Heart left ventricle (tissue), 16 donors: ENCODE measurements at regions not wholly inside any gene's neighbourhood (a gene's known extent, or its start where the extent isn't known, plus 50 kb on each side); places are given as distances from the start of the nearest gene placed in this dataset.
A peak's percentile ranks its signal among the peaks of the same experiment; 100 is the strongest.
"Not testable (repeated sequence)": the region's sequence is repeated elsewhere in the genome, so short reads cannot be mapped to it uniquely, and the experiment has no call there.

Source experiments
- ATAC-seq, 4 donors: fragments of 200-7000 bp; cut with Tn5 transposase; one replicate each; pipeline ENCODE4 v1.9.1; 2020 to 2022; ENCODE audit warnings: moderate library complexity in 4 of 4, mild to moderate bottlenecking in 3 of 4, moderate number of reproducible peaks in 1 of 4
- DNase-seq, 5 donors: peaks; one replicate each; pipeline ENCODE4 v3.0.0-alpha.2; 2020
- H3K27ac ChIP-seq, 12 donors: fragments of 200-600 bp; sonication (generic) in 4 of 12; one replicate each; pipeline versions ENCODE4 v1.5.0 to v1.8.0; 2016 to 2022; ENCODE audit warnings: mild to moderate bottlenecking in 2 of 12
- H3K27me3 ChIP-seq, 9 donors: fragments of 200-600 bp; sonication (generic) in 2 of 9; one replicate each; pipeline versions ENCODE4 v1.5.1 to v1.8.0; 2016 to 2022; ENCODE audit warnings: mild to moderate bottlenecking in 3 of 9
- H3K36me3 ChIP-seq, 9 donors: fragments of 200-600 bp; sonication (generic) in 2 of 9; one replicate each; pipeline versions ENCODE4 v1.5.0 to v1.8.0; 2018 to 2022; ENCODE audit warnings: mild to moderate bottlenecking in 2 of 9
- H3K4me1 ChIP-seq, 12 donors: fragments of 200-600 bp; sonication (generic) in 4 of 12; one replicate each; pipeline versions ENCODE4 v1.5.0 to v1.8.0; 2016 to 2022; ENCODE audit warnings: mild to moderate bottlenecking in 3 of 12
- H3K4me3 ChIP-seq, 12 donors: fragments of 200-600 bp; sonication (generic) in 4 of 12; one replicate each; pipeline versions ENCODE4 v1.5.0 to v1.8.0; 2017 to 2022; ENCODE audit warnings: mild to moderate bottlenecking in 9 of 12, moderate library complexity in 4 of 12
- H3K9me3 ChIP-seq, 12 donors: fragments of 200-600 bp; sonication (generic) in 4 of 12; one replicate each; pipeline versions ENCODE4 v1.5.0 to v1.8.0; 2016 to 2022; ENCODE audit warnings: mild to moderate bottlenecking in 1 of 12
- POLR2A ChIP-seq, 2 donors: fragments of 450-650 bp; IDR thresholded peaks; one replicate each; pipeline ENCODE4 v1.6.1; 2017; ENCODE audit warnings: antibody characterized with exemption in 2 of 2, mild to moderate bottlenecking in 2 of 2, moderate library complexity in 2 of 2
- WGBS, 4 donors: extraction: QIAGEN DNeasy Blood & Tissue Kit in 2 of 4; methylation state at CpG; one replicate each; pipeline versions ENCODE4 v1.1.5 to v1.1.7; 2013 to 2018; 5-methylcytosine and 5-hydroxymethylcytosine counted together
- intact Hi-C, 10 donors: fragments of 100-400 bp; cut with DNase I; formaldehyde crosslinking; loops; one replicate each; pipeline versions ENCODE4 v1.11.1 to v1.14.2; 2022
- TF ChIP-seq, protein P1 (sequence below), 12 donors: fragments of 200-600 bp; sonication (generic) in 4 of 12; IDR thresholded peaks; one replicate each; pipeline versions ENCODE4 v1.5.0 to v1.8.0; 2018 to 2022; ENCODE audit warnings: antibody characterized with exemption in 12 of 12, mild to moderate bottlenecking in 5 of 12
- donor health status: ischemic (EF 13 %, LVEDD 7.1; RV severe dilation, severe dysfunction).
- donor health status: healthy with polysubstance abuse.
- donor health status: DM: no; HTN: yes; CAD: no.
- donor health status: DM: no; HTN: no; CAD: no.
- donor health status: ischemic (EF 25% LVEDD 6.9; RV normal size, moderate dysfunction).
- donor health status: ischemic (EF 25% LVEDD 5.7; RV mildly dilated, moderate dysfunction).
- donor health status: healthy.
- donor health status: DM: yes; HTN: yes; CAD: no.
- donor health status: ischemic (EF 35%, LVEDD 5.7; RV mildly dilated, moderate dysfunction).
- donor health status: nonischemic (EF 11% LVEDD 7.7; RV severe dilation, severe dysfunction).
- donor health status: DM: yes; HTN: yes; CAD: no.
- donor health status: PGD.
- donor health status: ischemic (EF 29% LVEDD 5.4; RV normal size, mild dysfunction).
- donor health status: nonischemic (EF 23%, LVEDD 6.1; RV moderate dilation, normal function).

DNA sequence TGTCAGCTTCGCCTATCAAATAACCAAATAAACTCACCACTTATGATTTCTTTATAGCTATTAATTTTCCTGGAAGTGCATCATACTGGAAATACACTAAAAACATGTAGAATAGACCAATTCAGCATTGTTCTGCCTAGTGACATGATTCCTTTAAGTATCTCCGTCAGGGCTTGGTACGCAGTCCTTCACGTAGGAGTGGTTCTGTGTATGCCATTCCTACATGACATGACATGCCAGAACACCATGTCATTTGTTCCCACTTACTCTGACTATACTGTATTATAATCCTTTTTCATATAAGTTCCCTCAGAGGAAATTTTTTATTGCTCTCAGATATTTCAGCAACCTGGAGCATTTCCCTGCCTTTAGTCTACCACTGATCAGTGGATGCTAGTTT, 230.7 kb upstream of the EPHA3 start:
- no peak overlapping the region for H3K27ac ChIP-seq
- no peaks in the 10 kb centered on the region for H3K9me3 ChIP-seq
- H3K36me3 ChIP-seq = no peaks in the 10 kb centered on the region
- no peaks in the 10 kb centered on the region for H3K27me3 ChIP-seq
- H3K4me1 ChIP-seq = no peaks in the 10 kb centered on the region
- intact Hi-C loops = no loop called here
- H3K4me3 ChIP-seq = no peak overlapping the region
- no peak for TF ChIP-seq POLR2A (IDR thresholded peaks at IDR 0.05)
- TF ChIP-seq, protein P1, sequence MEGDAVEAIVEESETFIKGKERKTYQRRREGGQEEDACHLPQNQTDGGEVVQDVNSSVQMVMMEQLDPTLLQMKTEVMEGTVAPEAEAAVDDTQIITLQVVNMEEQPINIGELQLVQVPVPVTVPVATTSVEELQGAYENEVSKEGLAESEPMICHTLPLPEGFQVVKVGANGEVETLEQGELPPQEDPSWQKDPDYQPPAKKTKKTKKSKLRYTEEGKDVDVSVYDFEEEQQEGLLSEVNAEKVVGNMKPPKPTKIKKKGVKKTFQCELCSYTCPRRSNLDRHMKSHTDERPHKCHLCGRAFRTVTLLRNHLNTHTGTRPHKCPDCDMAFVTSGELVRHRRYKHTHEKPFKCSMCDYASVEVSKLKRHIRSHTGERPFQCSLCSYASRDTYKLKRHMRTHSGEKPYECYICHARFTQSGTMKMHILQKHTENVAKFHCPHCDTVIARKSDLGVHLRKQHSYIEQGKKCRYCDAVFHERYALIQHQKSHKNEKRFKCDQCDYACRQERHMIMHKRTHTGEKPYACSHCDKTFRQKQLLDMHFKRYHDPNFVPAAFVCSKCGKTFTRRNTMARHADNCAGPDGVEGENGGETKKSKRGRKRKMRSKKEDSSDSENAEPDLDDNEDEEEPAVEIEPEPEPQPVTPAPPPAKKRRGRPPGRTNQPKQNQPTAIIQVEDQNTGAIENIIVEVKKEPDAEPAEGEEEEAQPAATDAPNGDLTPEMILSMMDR (IDR thresholded peaks at IDR 0.05) = no peak
- no peak for ATAC-seq
- DNase-seq = no peak
- 89 to 94% (median 93%) methylated on average over 4 of the region's 4 CpGs for WGBS, 4 donors

DNA sequence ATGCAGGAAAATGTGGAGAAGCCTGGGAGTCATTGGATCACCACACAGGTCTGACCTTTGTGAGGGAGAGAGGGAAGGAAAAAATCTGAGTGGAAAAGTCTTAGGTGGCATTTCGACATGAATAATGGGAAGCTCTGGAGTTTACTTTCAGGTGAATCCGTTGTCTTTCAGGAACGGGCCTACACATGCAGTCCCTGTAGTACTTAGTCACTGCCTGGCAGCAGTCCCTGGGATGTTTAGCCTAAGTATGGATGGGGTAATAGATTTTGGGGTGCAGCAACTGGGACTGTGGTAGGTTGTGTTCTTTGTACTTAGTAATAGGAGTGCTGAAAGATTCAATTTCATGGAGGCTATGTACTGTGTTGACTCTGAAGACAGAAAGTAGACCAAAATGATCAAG, 227.5 kb upstream of the EPHA3 start:
- no peaks in the 10 kb centered on the region for H3K9me3 ChIP-seq
- H3K36me3 ChIP-seq = no peaks in the 10 kb centered on the region
- TF ChIP-seq POLR2A (IDR thresholded peaks at IDR 0.05) = no peak
- TF ChIP-seq, protein P1 (IDR thresholded peaks at IDR 0.05) = no peak
- H3K27me3 ChIP-seq = no peaks in the 10 kb centered on the region
- H3K4me1 ChIP-seq = no peaks in the 10 kb centered on the region
- H3K27ac ChIP-seq = no peak overlapping the region
- no peak for DNase-seq
- H3K4me3 ChIP-seq = no peak overlapping the region
- 82 to 87% (median 86%) methylated on average over 3 of the region's 3 CpGs for WGBS, 4 donors
- intact Hi-C loops = no loop called here
- ATAC-seq = no peak

DNA sequence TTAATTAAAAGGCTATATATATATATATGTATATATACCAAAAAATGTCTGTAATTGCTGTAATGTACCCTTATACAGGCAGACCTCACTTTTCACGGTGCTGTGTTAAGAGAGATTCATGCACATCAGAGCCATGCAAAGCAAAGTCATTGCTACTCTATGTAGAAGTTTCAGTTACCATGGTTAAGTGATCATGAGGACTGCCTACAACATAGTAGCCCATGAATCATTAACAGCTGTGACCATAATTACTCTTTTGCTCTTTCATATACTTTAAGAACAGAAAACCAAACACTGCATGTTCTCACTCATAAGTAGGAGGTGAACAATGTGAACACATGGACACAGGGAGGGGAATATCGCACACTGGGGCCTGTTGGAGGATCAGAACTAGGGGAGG, 225.3 kb upstream of the EPHA3 start:
- ATAC-seq = no peak
- WGBS, 4 donors = 92 to 96% (median 92%) methylated on average over 2 of the region's 2 CpGs
- no peak for DNase-seq
- Histone ChIP-seq H3K27me3 (no peaks in the 10 kb centered on the region), H3K4me1 (no peaks in the 10 kb centered on the region), H3K36me3 (no peaks in the 10 kb centered on the region), H3K9me3 (no peaks in the 10 kb centered on the region), H3K27ac (no peak overlapping the region), H3K4me3 (no peak overlapping the region)
- intact Hi-C loops = no loop called here
- TF ChIP-seq, protein P1 (IDR thresholded peaks at IDR 0.05) = no peak
- no peak for TF ChIP-seq POLR2A (IDR thresholded peaks at IDR 0.05)

DNA sequence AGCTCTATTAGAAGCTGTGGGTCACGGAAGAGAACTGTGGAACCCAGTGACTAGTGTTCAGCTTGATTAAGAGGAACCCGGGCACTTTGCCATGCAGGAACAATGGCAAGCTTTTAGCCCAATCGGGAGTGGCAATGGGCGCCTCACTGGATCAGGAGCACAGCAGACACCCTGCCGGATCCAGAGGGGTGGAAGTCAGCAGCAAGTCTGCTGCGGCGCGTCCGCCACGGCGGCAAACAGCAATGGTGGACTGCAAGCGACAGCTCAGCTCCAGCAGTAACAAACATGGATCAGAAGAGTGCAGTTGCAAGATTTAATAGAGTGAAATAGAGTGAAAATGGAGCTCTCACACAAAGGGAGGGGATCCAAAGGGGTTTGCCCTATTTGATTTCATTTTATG, 220.8 kb upstream of the EPHA3 start:
- H3K36me3 ChIP-seq, H3K27me3 ChIP-seq, H3K4me3 ChIP-seq, H3K4me1 ChIP-seq, intact Hi-C loops, ATAC-seq, H3K27ac ChIP-seq: not testable (repeated sequence)
- 84 to 95% (median 93%) methylated on average over 12 of the region's 12 CpGs for WGBS, 4 donors
- DNase-seq = peak in 1 of 5 donors; percentile 25
- H3K9me3 ChIP-seq = peaks cover 0 to 19% (median 7%) of the 10 kb centered on the region in 12 donors

DNA sequence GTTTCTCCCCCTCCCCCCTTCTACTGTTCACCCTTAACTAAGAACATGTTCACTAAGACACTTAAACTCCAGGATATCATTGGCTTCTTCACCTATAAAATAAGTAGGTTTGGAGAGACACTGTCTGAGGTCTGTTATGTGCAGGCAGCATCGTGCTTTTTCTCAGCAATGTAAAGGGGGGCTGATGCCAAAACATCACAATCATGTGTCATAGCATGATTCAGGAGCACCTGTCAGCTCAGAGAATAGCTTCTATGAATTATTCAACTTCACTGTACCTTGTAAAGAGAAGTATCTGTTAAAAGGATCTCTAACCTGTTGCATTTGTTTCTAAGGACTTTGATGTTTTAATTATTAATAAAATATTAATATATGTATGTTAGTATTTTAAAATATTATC, 211.4 kb upstream of the EPHA3 start:
- intact Hi-C loops = no loop called here
- H3K9me3 ChIP-seq = no peaks in the 10 kb centered on the region
- H3K4me1 ChIP-seq = no peaks in the 10 kb centered on the region
- 56 to 72% (median 61%) methylated on average over 1 of the region's 1 CpG for WGBS, 4 donors
- no peak for TF ChIP-seq POLR2A (IDR thresholded peaks at IDR 0.05)
- TF ChIP-seq, protein P1 (IDR thresholded peaks at IDR 0.05) = no peak
- no peaks in the 10 kb centered on the region for H3K36me3 ChIP-seq
- DNase-seq = no peak
- no peak overlapping the region for H3K27ac ChIP-seq
- ATAC-seq = no peak
- no peak overlapping the region for H3K4me3 ChIP-seq
- H3K27me3 ChIP-seq = no peaks in the 10 kb centered on the region
